HG03432 (cell line): ENCODE measurements at regions not wholly inside any gene's neighbourhood (a gene's known extent, or its start where the extent isn't known, plus 50 kb on each side); places are given as distances from the start of the nearest gene placed in this dataset.

Experiments used
- ATAC-seq: cut with Tn5 transposase; IDR thresholded peaks from one replicate; pipeline ENCODE4 v1.9.1; 2021; ENCODE audit warnings: mild to moderate bottlenecking, moderate library complexity; ENCODE audit not compliant: unreplicated experiment

GRCh38 chr1:219993554-219994433 lies 52.5 kb downstream of the EPRS1 start:
- no peak for ATAC-seq

GRCh38 chr1:219991919-219992318 lies 54.4 kb downstream of the EPRS1 start:
- ATAC-seq: no peak

- no peak for ATAC-seq
Measured at GRCh38 chr1:219991511-219991810, 54.8 kb downstream of the EPRS1 start.

- no peak for ATAC-seq
Measured at GRCh38 chr1:219990782-219991510, 55.4 kb downstream of the EPRS1 start.

- no peak for ATAC-seq
Measured at GRCh38 chr1:219989766-219990165, 56.5 kb downstream of the EPRS1 start.

- ATAC-seq: no peak
Measured at GRCh38 chr1:219988818-219989217, 57.5 kb downstream of the EPRS1 start.

GRCh38 chr1:219988387-219988786 lies 57.9 kb downstream of the EPRS1 start:
- ATAC-seq: peak; percentile 84

- ATAC-seq: no peak
Measured at GRCh38 chr1:219987325-219987724, 59.0 kb upstream of the SLC30A10 start.

GRCh38 chr1:219985169-219985568 lies 56.8 kb upstream of the SLC30A10 start:
- peak; percentile 38 for ATAC-seq
